Stimulated activated naive CD8-positive, alpha-beta T cell treated with anti-CD3 and anti-CD28 coated beads, Interleukin-15, Interleukin-2, amounts not matched to agents 100 ng/mL and 50 ng/mL, for 24 hours (primary cell): ENCODE measurements at regions not wholly inside any gene's neighbourhood (a gene's known extent, or its start where the extent isn't known, plus 50 kb on each side); places are given as distances from the start of the nearest gene placed in this dataset.
"Not testable (repeated sequence)": the region's sequence is repeated elsewhere in the genome, so short reads cannot be mapped to it uniquely, and the experiment has no call there.

Experiments used
- H3K27ac Mint-ChIP-seq: one replicate; pipeline ENCODE4 v1.8.0; 2021; ENCODE audit warnings: mild to moderate bottlenecking, mixed read lengths
- H3K27me3 Mint-ChIP-seq: one replicate; pipeline ENCODE4 v1.8.0; 2021; ENCODE audit warnings: mixed read lengths
- H3K36me3 Mint-ChIP-seq: one replicate; pipeline ENCODE4 v1.8.0; 2021; ENCODE audit warnings: low read depth, mixed read lengths
- H3K4me1 Mint-ChIP-seq: one replicate; pipeline ENCODE4 v1.8.0; 2021; ENCODE audit warnings: low read depth, mixed read lengths
- H3K4me3 Mint-ChIP-seq: one replicate; pipeline ENCODE4 v1.8.0; 2021; ENCODE audit warnings: mild to moderate bottlenecking, mixed read lengths
- H3K9me3 Mint-ChIP-seq: one replicate; pipeline ENCODE4 v1.8.0; 2021; ENCODE audit warnings: mixed read lengths

DNA sequence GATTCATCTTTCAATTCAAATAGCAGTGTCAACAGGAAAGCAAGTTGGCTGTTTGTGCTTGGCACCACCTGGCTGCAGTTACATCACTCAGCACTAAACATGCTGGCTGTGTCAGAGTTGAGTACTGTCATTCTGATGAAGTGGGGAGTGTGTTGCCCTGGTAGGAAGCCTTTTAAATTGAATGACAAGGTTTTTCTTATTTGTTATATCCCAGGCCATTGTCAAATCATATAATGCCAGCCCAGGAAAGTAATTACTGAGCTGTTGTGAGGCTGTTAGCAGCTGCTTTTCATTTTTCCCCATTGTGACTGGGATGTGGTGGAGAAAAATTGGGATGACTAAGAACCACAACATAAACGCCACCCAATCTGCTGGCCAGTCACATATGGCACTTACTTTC is 106.5 kb upstream of the PRKD1 start:
- no peak overlapping the region for H3K4me3 Mint-ChIP-seq
- H3K27ac Mint-ChIP-seq = no peak overlapping the region
- no peaks in the 10 kb centered on the region for H3K27me3 Mint-ChIP-seq
- no peaks in the 10 kb centered on the region for H3K36me3 Mint-ChIP-seq
- peaks cover 12% of the 10 kb centered on the region for H3K9me3 Mint-ChIP-seq
- no peaks in the 10 kb centered on the region for H3K4me1 Mint-ChIP-seq

DNA sequence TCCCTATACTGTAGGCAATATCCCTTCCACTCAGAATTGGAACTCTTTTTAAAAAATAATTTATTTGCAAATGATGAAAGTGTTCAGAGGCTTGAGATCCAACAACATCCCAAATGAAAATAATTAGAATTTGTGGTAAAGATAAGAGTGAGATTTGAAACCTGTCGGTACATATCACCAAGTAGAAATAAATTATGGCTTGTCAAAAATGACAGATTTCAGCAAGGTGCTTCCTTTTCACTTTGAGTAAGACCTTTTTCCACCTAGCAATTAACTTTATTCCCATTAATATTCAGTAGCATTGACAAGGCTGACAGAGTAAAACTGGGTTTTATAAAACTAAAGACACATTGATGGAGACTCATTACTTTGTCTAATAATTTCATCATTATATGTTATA is 107.7 kb upstream of the PRKD1 start:
- peaks cover 12% of the 10 kb centered on the region for H3K9me3 Mint-ChIP-seq
- no peaks in the 10 kb centered on the region for H3K27me3 Mint-ChIP-seq
- no peak overlapping the region for H3K27ac Mint-ChIP-seq
- H3K4me1 Mint-ChIP-seq = no peaks in the 10 kb centered on the region
- H3K4me3 Mint-ChIP-seq = no peak overlapping the region
- H3K36me3 Mint-ChIP-seq = no peaks in the 10 kb centered on the region

DNA sequence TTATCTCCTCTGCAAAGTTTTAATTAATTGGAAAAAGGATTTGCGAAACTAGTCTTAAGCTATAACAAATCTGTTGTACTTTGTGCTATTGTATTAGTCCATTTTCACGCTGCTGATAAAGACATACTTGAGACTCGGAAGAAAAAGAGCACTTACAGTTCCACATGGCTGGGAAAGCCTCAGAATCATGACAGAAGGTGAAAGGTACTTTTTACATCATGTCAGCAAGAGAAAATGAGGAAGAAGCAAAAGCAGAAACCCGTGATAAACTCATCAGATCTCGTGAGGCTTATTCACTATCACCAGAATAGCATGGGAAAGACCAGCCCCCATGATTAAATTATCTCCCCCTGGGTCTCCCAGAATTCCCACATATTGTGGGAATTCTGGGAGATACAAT is 118.1 kb upstream of the PRKD1 start:
- Mint-ChIP-seq H3K9me3 (peaks cover 5% of the 10 kb centered on the region), H3K27ac (no peak overlapping the region), H3K36me3 (no peaks in the 10 kb centered on the region), H3K27me3 (no peaks in the 10 kb centered on the region), H3K4me3 (no peak overlapping the region), H3K4me1 (no peaks in the 10 kb centered on the region)

DNA sequence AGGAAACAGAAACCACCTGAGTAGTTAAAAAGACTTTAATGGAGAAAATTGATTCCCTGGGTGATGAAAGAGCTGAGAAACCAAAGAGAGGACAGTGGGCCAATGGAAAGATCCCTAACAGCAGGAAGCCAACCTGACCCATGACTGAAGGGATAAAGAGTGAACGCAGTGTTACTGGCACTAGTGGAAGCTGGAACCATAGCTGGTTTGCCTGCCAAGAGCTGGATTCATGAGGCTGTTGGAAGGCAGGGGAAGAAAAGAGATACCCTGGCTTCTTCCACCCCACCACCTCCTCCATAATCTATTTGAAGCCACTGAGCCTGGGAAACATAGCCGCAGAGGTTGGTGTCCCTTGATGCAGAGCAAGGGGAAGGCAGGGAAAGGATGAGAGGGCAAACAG is 125.5 kb upstream of the PRKD1 start:
- no peaks in the 10 kb centered on the region for H3K36me3 Mint-ChIP-seq
- no peaks in the 10 kb centered on the region for H3K9me3 Mint-ChIP-seq
- H3K4me3 Mint-ChIP-seq = no peak overlapping the region
- H3K4me1 Mint-ChIP-seq = no peaks in the 10 kb centered on the region
- H3K27me3 Mint-ChIP-seq = no peaks in the 10 kb centered on the region
- no peak overlapping the region for H3K27ac Mint-ChIP-seq

DNA sequence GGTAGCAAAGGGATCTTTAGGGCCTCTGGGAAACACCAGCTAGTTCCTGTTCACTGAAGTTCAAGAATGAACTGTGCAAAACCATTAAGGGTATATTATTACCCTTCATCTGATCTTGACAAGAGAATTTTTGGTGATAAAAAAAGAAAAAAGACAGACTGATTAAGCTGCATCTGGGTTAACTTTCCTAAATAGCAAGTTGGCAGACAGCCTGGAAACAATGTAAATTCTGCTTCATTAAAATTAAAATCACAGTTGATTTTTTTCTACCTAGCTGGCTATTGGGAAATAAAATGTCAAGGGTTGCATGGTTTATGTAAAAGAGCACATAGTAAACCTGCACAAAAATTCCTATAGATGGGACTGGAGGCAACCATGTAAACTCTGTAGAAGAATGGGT is 126.6 kb upstream of the PRKD1 start:
- H3K4me3 Mint-ChIP-seq = no peak overlapping the region
- no peaks in the 10 kb centered on the region for H3K36me3 Mint-ChIP-seq
- H3K27me3 Mint-ChIP-seq = no peaks in the 10 kb centered on the region

DNA sequence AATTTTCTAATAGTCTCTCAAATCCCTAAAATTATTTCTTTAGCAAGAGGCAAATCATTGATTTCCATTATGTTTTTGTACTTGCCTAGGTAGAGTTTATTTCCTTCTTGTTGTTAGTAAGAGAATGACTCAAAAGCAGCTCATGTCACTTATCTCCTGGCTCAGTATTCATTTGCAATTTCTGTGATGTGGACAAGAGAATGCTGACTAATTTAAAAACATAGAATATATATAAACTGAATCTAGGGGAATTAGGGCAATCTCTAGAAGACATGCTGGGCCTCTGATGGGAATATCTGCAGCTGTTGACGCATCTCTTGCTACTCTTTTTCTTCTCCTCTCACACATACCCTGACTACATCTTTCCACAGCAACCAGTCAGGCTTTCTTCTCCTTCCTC is 130.8 kb upstream of the PRKD1 start:
- no peaks in the 10 kb centered on the region for H3K27me3 Mint-ChIP-seq
- H3K27ac Mint-ChIP-seq = no peak overlapping the region
- no peak overlapping the region for H3K4me3 Mint-ChIP-seq
- no peaks in the 10 kb centered on the region for H3K9me3 Mint-ChIP-seq
- no peaks in the 10 kb centered on the region for H3K36me3 Mint-ChIP-seq
- no peaks in the 10 kb centered on the region for H3K4me1 Mint-ChIP-seq

More for the DNA sequence above, 126.6 kb upstream of the PRKD1 start:
- Mint-ChIP-seq H3K4me1 (no peaks in the 10 kb centered on the region), H3K9me3 (no peaks in the 10 kb centered on the region), H3K27ac (no peak overlapping the region)

DNA sequence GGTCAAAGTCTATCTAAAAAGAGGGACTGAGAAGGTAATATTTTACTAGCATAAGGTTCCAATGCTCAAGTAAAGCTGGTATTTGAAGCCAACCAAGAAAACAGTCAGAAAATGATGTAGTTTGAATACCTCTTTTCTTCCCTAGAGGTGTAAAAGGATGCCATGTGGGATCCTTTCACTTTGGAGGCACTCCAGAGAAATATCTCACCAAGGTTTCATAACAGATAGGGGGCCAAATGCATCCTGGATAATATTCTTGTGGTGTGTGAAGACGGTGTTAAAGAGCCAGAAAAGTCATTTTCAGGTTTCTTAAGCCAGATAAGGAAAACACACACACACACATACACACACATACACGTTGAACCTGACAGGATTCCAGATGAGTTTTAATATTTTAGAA is 136.1 kb upstream of the PRKD1 start:
- no peaks in the 10 kb centered on the region for H3K4me1 Mint-ChIP-seq
- H3K27ac Mint-ChIP-seq = no peak overlapping the region
- H3K36me3 Mint-ChIP-seq = no peaks in the 10 kb centered on the region
- H3K27me3 Mint-ChIP-seq = no peaks in the 10 kb centered on the region
- H3K4me3 Mint-ChIP-seq = no peak overlapping the region
- peaks cover 12% of the 10 kb centered on the region for H3K9me3 Mint-ChIP-seq

DNA sequence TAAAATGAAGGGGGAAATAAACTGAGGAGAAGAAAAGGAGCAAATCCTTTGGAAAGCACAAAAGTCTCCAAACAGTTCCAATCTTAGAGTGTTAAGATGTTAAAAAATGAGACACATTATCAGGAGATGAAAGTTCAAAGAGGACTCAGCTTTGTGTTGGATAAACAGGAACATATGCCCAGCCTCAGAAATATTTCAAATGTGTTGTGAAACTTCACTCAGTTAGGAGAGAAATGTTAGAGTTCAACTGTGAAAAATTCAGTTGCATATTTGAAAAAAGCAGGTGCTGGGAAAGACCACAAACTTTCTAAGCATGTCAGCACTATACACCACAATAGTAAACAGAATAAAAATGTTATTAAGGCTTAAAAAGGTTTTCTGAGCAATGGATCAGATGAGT is 136.8 kb upstream of the PRKD1 start:
- H3K36me3 Mint-ChIP-seq = no peaks in the 10 kb centered on the region
- H3K9me3 Mint-ChIP-seq = peaks cover 12% of the 10 kb centered on the region
- H3K4me3 Mint-ChIP-seq = no peak overlapping the region
- H3K27ac Mint-ChIP-seq = no peak overlapping the region
- H3K4me1 Mint-ChIP-seq = no peaks in the 10 kb centered on the region
- H3K27me3 Mint-ChIP-seq = no peaks in the 10 kb centered on the region

DNA sequence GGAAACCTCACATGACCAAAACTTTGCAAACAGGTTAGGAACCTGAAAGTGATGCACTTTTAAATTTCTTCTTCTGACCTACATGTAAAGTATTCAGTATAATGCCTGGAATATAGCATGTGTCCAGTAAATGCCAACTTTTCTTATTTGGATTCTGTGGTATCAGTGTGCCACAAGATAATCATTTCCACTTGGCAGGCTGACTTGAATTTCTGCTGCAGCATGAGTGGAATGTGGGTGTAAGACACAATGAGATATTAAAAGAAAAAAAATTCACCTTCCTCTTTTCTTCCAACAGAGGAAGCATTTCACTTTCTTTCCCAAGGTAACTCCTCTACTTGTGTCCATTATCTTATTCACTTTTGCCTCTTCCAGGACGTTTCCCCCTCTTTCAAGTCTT is 141.9 kb upstream of the PRKD1 start:
- peaks cover 28% of the 10 kb centered on the region for H3K9me3 Mint-ChIP-seq
- H3K27me3 Mint-ChIP-seq = no peaks in the 10 kb centered on the region
- H3K27ac Mint-ChIP-seq = no peak overlapping the region
- no peak overlapping the region for H3K4me3 Mint-ChIP-seq
- H3K36me3 Mint-ChIP-seq = no peaks in the 10 kb centered on the region
- H3K4me1 Mint-ChIP-seq = no peaks in the 10 kb centered on the region

DNA sequence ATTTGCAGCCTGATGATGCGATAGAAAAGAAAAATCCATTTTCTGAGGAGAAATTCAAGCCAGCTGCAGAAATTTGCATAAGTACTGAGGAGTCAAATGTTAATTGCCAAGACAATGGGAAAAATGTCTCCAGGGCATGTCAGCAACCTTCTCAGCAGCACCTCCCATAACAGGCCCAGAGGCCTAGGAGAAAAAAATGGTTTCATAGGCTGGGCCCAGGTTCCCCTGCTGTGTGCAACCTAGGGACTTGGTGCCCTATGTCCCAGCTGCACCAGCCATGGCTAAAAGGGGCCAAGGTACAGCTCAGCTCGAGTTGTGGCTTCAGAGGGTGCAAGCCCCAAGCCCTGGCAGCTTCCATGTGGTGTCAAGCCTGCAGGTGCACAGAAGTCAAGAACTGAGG is 144.8 kb upstream of the PRKD1 start:
- not testable (repeated sequence) for H3K4me1 Mint-ChIP-seq, H3K36me3 Mint-ChIP-seq, H3K4me3 Mint-ChIP-seq, H3K27ac Mint-ChIP-seq, H3K27me3 Mint-ChIP-seq
- peaks cover 19% of the 10 kb centered on the region for H3K9me3 Mint-ChIP-seq

DNA sequence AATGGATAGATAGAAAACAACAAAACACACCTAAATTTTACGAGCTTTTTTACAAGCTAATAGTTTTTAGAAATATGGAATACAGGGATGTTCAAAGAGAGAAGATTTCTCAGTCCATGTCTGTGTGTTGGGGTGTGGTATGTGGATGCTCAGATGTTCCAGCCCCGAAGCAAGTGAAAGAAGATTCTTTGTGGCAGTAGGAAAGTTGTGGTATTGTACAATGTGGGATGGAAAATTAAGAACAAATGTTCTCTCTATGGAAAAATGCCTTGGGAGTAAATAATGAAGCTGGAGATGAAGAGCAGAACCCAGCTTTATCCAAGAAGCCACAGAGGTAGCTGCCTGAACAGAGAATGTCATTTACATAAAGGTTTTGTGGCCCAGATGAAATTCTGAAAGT is 150.3 kb upstream of the PRKD1 start:
- H3K36me3 Mint-ChIP-seq = no peaks in the 10 kb centered on the region
- no peak overlapping the region for H3K4me3 Mint-ChIP-seq
- H3K4me1 Mint-ChIP-seq = no peaks in the 10 kb centered on the region
- H3K9me3 Mint-ChIP-seq = peaks cover 9% of the 10 kb centered on the region
- no peak overlapping the region for H3K27ac Mint-ChIP-seq
- H3K27me3 Mint-ChIP-seq = no peaks in the 10 kb centered on the region

DNA sequence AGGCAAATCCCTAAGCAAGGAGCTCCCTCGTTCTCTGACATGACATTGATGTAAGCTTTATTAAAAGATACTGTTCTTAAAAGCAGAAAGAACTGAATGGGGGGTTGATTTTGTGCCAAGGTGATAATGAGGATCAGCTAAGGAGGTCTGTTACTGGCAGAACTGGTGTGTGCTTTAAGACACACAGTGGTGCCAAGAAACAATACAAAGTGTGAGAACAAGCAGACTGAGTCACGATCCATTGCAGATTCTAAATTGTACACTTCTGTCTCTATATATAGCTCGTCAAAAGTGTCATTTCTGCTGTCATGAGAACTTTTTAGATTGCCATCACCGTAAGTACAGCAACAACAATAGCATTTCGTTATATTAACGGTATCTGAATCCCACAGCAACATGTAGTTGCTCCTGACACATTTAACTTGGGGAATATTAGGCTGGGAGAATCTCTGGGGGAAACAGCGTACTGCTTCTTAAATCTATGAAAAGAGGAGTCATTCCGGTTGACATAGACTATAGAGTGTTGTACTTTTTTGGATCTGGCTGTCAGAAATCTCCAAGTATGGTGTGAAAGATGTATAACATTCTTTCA is 151.3 kb upstream of the PRKD1 start:
- Mint-ChIP-seq H3K36me3 (no peaks in the 10 kb centered on the region), H3K4me1 (no peaks in the 10 kb centered on the region), H3K9me3 (peaks cover 1% of the 10 kb centered on the region), H3K4me3 (no peak overlapping the region), H3K27ac (no peak overlapping the region), H3K27me3 (no peaks in the 10 kb centered on the region)

DNA sequence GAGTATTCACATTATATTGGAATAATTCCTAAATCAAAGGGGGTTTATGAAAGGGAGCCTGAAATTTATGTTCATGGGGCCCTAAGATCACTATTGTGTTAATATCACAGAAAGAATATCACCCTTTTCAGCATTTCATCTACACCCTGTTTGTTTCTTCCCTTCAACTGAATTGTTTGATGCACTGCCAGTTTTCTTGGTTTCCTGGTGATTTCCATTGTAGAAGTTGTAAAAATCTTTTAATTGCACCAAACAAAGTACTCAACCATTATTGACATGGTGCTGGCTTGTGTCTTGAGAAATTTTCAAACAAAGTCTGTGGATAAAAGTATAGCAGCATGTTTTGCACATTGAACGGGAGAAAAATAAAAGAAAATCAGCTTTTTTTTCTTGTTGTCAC is 154.8 kb upstream of the PRKD1 start:
- no peaks in the 10 kb centered on the region for H3K4me1 Mint-ChIP-seq
- H3K27me3 Mint-ChIP-seq = no peaks in the 10 kb centered on the region
- H3K9me3 Mint-ChIP-seq = peaks cover 10% of the 10 kb centered on the region
- no peak overlapping the region for H3K27ac Mint-ChIP-seq
- no peak overlapping the region for H3K4me3 Mint-ChIP-seq
- H3K36me3 Mint-ChIP-seq = no peaks in the 10 kb centered on the region

DNA sequence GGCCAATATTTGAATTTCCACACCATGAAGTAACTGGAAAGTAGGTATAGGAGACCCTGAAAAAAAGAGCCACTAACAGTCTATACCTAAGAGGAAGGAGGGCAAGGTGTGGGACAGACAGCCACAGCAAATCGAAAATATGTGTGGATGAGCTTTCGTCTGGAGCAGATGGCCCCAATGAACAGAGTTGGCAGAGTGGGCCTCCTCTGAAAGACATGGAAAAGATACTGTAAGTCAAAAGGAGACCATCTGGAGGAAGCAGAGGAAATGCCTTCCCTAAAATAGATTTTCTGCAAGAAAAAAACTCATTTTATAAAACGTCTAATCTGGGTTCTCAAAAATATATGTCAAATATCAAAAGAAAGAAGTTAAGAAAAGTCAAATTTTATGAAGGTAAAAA is 157.2 kb upstream of the PRKD1 start:
- H3K9me3 Mint-ChIP-seq = peaks cover 26% of the 10 kb centered on the region
- no peaks in the 10 kb centered on the region for H3K27me3 Mint-ChIP-seq
- H3K4me1 Mint-ChIP-seq = no peaks in the 10 kb centered on the region
- no peak overlapping the region for H3K27ac Mint-ChIP-seq
- H3K4me3 Mint-ChIP-seq = no peak overlapping the region
- no peaks in the 10 kb centered on the region for H3K36me3 Mint-ChIP-seq

DNA sequence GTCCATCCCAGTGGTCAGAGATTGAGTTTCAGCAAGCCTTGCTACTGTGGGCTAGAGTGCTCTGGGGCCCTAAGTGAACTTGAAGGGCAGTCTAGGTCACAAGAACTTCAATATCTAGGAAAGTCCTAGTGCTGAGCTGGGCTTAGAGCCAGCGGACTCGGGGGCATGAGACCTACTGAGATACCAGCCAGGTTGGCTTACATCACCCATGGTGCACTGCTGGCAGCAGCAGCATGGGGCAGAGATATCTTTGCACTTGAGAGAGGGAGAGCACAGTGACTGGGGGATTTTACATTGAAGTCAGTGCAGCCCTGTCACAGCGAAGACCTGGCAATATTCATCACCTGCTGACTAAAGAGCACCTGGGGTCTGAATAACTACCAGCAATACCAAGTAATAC is 158.3 kb upstream of the PRKD1 start:
- H3K36me3 Mint-ChIP-seq = no peaks in the 10 kb centered on the region
- H3K4me1 Mint-ChIP-seq = no peaks in the 10 kb centered on the region
- peaks cover 29% of the 10 kb centered on the region for H3K9me3 Mint-ChIP-seq
- H3K27me3 Mint-ChIP-seq = no peaks in the 10 kb centered on the region
- no peak overlapping the region for H3K4me3 Mint-ChIP-seq
- no peak overlapping the region for H3K27ac Mint-ChIP-seq

DNA sequence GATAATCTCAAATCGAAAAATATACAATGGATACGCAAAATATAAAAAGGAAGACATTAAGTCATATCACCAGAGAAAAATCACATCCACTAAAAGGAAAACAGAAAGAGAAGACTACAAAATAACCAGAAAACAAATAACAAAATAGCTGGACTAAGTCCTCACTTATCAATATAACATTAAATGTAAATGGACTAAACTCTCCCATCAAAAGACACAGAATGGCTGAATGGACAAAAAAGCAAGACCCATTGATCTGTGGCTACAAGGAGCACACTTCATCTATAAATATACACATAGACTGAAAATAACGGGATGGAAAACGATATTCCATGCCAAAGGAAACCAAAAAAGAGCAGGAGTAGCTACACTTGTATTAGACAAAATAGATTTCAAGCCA is 161.0 kb upstream of the PRKD1 start:
- no peaks in the 10 kb centered on the region for H3K36me3 Mint-ChIP-seq
- H3K9me3 Mint-ChIP-seq = peaks cover 41% of the 10 kb centered on the region
- H3K27me3 Mint-ChIP-seq = no peaks in the 10 kb centered on the region
- H3K4me3 Mint-ChIP-seq = no peak overlapping the region
- H3K27ac Mint-ChIP-seq = no peak overlapping the region
- H3K4me1 Mint-ChIP-seq = no peaks in the 10 kb centered on the region
